Smooth muscle cell (in vitro differentiated cells): ENCODE measurements at regions not wholly inside any gene's neighbourhood (a gene's known extent, or its start where the extent isn't known, plus 50 kb on each side); places are given as distances from the start of the nearest gene placed in this dataset.

Experiments
- DNase-seq: peaks from one replicate; lab custom pipeline; 2025; ENCODE audit not compliant: unreplicated experiment; lab: John Stamatoyannopoulos, UW
- H2AFZ ChIP-seq: fragments of 200-600 bp; sonication (generic); 2 replicates; pipeline ENCODE4 v1.6.0; 2016; ENCODE audit warnings: antibody characterized with exemption, low read depth, mild to moderate bottlenecking
- H3F3A ChIP-seq: fragments of 200-600 bp; sonication (generic); 2 replicates; pipeline ENCODE4 v1.6.0; 2017; ENCODE audit warnings: antibody characterized with exemption, low read depth
- H3K27ac ChIP-seq: fragments of 200-600 bp; sonication (generic); 2 replicates; pipeline ENCODE4 v1.5.1; 2016; ENCODE audit warnings: low read depth, mild to moderate bottlenecking
- H3K27me3 ChIP-seq: fragments of 200-600 bp; sonication (generic); 2 replicates; pipeline ENCODE4 v1.6.1; 2016; ENCODE audit warnings: low read depth, mild to moderate bottlenecking
- H3K36me3 ChIP-seq: fragments of 200-600 bp; sonication (generic); 2 replicates; pipeline ENCODE4 v1.5.1; 2016; ENCODE audit warnings: low read depth
- H3K4me1 ChIP-seq: fragments of 200-600 bp; sonication (generic); 2 replicates; pipeline ENCODE4 v1.5.1; 2016; ENCODE audit warnings: low read depth
- H3K4me2 ChIP-seq: fragments of 200-600 bp; sonication (generic); 2 replicates; pipeline ENCODE4 v1.6.0; 2016; ENCODE audit warnings: mild to moderate bottlenecking
- H3K4me3 ChIP-seq: fragments of 200-600 bp; sonication (generic); 2 replicates; pipeline ENCODE4 v1.5.1; 2016; ENCODE audit warnings: mild to moderate bottlenecking
- H3K79me2 ChIP-seq: fragments of 200-600 bp; sonication (generic); 2 replicates; pipeline ENCODE4 v1.6.0; 2016; ENCODE audit warnings: low read depth, mild to moderate bottlenecking
- H3K9ac ChIP-seq: fragments of 200-600 bp; sonication (generic); 2 replicates; pipeline ENCODE4 v1.6.0; 2016; ENCODE audit warnings: low read depth
- H3K9me3 ChIP-seq: fragments of 200-600 bp; sonication (generic); replicated peaks from 2 replicates; pipeline ENCODE4 v1.5.1; 2016; ENCODE audit warnings: low read depth
- H4K20me1 ChIP-seq: fragments of 200-600 bp; sonication (generic); 2 replicates; pipeline ENCODE4 v1.6.0; 2016; ENCODE audit warnings: low read depth
- WGBS: methylation state at CpG from one replicate; pipeline ENCODE4 v1.1.7; 2016; ENCODE audit warnings: low lambda C conversion rate; 5-methylcytosine and 5-hydroxymethylcytosine counted together
- TF ChIP-seq, protein P1 (sequence below): fragments of 200-600 bp; sonication (generic); IDR thresholded peaks from 2 replicates; pipeline ENCODE4 v1.5.1; 2017; ENCODE audit warnings: borderline replicate concordance, mild to moderate bottlenecking, antibody characterized with exemption; ENCODE audit not compliant: insufficient read depth, poor library complexity, severe bottlenecking

DNA sequence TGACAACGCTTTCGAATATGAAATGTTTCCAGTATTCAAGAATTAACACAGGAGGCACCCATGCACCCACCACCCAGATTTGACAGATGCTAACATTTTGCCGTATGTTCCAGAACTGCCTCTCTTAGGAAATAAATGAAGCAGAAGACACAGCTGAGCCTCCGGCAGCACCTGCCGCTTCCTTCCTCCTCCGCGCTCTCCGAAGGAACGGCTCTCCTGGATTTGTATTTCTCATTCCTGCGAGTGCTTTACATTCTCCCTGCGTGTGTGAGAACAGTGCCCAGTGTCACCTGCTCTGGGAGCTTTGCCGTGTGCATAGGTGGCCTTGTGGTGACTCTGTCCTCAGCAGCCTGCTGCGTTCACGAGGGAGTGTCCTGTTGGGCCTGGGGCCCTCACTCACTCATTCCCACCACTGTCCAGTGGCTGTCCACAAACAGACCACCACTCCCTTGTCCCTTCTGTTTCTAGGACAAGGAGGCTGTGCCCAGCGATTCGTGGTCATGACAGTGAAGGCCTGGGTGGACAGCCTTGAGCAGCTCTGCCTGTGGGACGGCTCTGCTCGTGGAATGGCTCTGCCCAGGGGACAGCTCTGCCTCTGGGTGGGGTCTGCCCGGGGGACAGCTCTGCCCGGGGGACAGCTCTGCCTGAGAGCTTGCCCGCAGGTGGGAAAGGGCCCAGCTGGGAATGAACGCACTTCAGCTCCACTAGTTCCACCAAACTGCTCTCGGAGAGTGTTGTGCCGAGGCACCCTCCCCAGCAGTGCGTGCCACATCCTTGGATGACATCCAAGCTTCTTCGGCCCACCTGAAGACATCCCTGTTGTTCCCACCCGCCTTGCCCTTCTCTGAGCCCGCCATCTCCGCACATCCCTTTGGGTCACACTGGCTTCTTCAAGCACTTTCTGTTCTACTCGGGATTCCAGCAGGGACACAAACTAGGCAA, 170.5 kb upstream of the PPP1R26 start:
- TF ChIP-seq, protein P1, sequence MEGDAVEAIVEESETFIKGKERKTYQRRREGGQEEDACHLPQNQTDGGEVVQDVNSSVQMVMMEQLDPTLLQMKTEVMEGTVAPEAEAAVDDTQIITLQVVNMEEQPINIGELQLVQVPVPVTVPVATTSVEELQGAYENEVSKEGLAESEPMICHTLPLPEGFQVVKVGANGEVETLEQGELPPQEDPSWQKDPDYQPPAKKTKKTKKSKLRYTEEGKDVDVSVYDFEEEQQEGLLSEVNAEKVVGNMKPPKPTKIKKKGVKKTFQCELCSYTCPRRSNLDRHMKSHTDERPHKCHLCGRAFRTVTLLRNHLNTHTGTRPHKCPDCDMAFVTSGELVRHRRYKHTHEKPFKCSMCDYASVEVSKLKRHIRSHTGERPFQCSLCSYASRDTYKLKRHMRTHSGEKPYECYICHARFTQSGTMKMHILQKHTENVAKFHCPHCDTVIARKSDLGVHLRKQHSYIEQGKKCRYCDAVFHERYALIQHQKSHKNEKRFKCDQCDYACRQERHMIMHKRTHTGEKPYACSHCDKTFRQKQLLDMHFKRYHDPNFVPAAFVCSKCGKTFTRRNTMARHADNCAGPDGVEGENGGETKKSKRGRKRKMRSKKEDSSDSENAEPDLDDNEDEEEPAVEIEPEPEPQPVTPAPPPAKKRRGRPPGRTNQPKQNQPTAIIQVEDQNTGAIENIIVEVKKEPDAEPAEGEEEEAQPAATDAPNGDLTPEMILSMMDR, result no peak

DNA sequence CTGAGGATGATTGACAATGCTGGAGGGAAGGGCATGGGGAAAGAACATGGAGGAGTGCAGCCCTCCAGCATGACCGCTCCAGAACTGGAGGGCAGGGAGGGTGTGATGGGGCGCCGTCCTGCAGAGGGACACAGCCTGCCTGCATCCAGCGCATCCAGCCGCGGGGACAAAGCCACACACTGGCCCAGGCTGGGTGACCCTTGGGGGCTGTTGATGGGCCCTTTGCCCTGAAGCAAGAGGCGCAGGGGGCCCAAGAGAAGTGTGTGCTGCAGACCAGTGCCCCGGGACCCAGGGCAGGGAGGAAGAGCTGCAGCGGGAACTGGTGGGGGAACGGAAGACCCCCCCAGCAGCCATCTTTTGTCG, 169.8 kb upstream of the PPP1R26 start:
- TF ChIP-seq, protein P1, result no peak
- Histone ChIP-seq H3K27me3 (peaks cover 5% of the 10 kb centered on the region), H3K27ac (no peak overlapping the region), H2AFZ (no peak overlapping the region), H3K79me2 (no peaks in the 10 kb centered on the region), H3F3A (no peaks in the 10 kb centered on the region), H3K4me3 (no peak overlapping the region), H3K9me3 (no peaks in the 10 kb centered on the region), H3K4me1 (no peaks in the 10 kb centered on the region), H4K20me1 (no peaks in the 10 kb centered on the region), H3K4me2 (no peak overlapping the region), H3K36me3 (no peaks in the 10 kb centered on the region), H3K9ac (no peak overlapping the region)
- no peak for DNase-seq
- 94% methylated on average over 11 of the region's 11 CpGs for WGBS

More for the DNA sequence above, 170.5 kb upstream of the PPP1R26 start:
- no peak overlapping the region for H3K9ac ChIP-seq
- DNase-seq, result no peak
- H3K4me3 ChIP-seq, result no peak overlapping the region
- no peaks in the 10 kb centered on the region for H3K4me1 ChIP-seq
- H3K9me3 ChIP-seq, result no peaks in the 10 kb centered on the region
- no peaks in the 10 kb centered on the region for H3F3A ChIP-seq
- H3K27me3 ChIP-seq, result peaks cover 5% of the 10 kb centered on the region
- 93% methylated on average over 30 of the region's 30 CpGs for WGBS
- H3K79me2 ChIP-seq, result no peaks in the 10 kb centered on the region
- no peaks in the 10 kb centered on the region for H3K36me3 ChIP-seq
- no peak overlapping the region for H3K4me2 ChIP-seq
- no peaks in the 10 kb centered on the region for H4K20me1 ChIP-seq
- no peak overlapping the region for H2AFZ ChIP-seq
- no peak overlapping the region for H3K27ac ChIP-seq

DNA sequence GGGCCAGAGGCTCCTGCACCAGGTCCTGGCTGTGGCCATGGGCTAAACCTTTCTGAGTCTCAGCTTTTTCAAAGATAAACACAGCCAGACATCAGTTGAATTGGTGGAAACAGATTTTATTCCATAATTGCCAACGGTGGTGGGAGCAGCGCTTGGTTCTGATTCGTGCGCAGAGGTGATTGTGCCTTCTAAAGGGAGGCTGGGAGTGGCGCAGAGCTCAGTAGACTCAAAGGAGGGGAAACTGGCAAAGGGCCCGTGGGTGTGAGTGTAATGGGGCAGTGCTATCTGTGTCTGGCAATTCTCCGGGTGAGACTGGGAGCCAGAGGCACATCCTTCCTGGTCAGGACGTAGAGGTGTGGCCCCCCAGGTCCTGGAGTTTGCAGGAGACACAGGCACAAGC, 169.4 kb upstream of the PPP1R26 start:
- WGBS, result 86% methylated on average over 8 of the region's 8 CpGs
- TF ChIP-seq, protein P1, result no peak
- no peaks in the 10 kb centered on the region for H3F3A ChIP-seq
- peaks cover 5% of the 10 kb centered on the region for H3K27me3 ChIP-seq
- H2AFZ ChIP-seq, result no peak overlapping the region
- no peak overlapping the region for H3K4me3 ChIP-seq
- H3K36me3 ChIP-seq, result no peaks in the 10 kb centered on the region
- H3K27ac ChIP-seq, result no peak overlapping the region
- H3K9ac ChIP-seq, result no peak overlapping the region
- H3K4me2 ChIP-seq, result no peak overlapping the region
- no peaks in the 10 kb centered on the region for H3K4me1 ChIP-seq
- H3K79me2 ChIP-seq, result no peaks in the 10 kb centered on the region
- DNase-seq, result no peak
- H3K9me3 ChIP-seq, result no peaks in the 10 kb centered on the region
- H4K20me1 ChIP-seq, result no peaks in the 10 kb centered on the region

DNA sequence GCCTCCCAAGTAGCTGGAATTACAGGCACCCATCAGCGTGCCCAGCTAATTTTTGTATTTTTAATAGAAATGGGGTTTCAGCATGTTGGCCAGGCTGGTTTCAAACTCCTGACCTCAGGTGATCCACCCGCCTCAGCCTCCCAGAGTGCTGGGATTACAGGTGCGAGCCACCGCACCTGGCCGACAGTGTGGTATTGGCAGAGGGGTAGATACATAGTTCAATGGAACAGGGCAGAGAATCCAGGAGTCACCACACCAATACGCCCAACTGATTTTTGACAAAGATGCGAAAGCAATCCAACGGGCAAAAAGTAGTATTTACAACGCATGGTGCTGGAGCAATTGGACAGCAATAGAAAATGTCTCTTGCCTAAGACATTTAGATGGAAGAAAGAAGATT, 164.0 kb upstream of the PPP1R26 start:
- DNase-seq, result no peak
- no peak overlapping the region for H3K27ac ChIP-seq
- no peaks in the 10 kb centered on the region for H4K20me1 ChIP-seq
- no peaks in the 10 kb centered on the region for H3K4me1 ChIP-seq
- 96% methylated on average over 9 of the region's 9 CpGs for WGBS
- no peak overlapping the region for H3K4me2 ChIP-seq
- no peak overlapping the region for H2AFZ ChIP-seq
- H3K36me3 ChIP-seq, result no peaks in the 10 kb centered on the region
- TF ChIP-seq, protein P1, result no peak
- peaks cover 10% of the 10 kb centered on the region for H3K27me3 ChIP-seq
- H3K9ac ChIP-seq, result no peak overlapping the region
- H3K9me3 ChIP-seq, result no peaks in the 10 kb centered on the region
- no peak overlapping the region for H3K4me3 ChIP-seq
- H3K79me2 ChIP-seq, result no peaks in the 10 kb centered on the region
- H3F3A ChIP-seq, result no peaks in the 10 kb centered on the region
